NCI-H146 (cell line): ENCODE measurements at regions not wholly inside any gene's neighbourhood (a gene's known extent, or its start where the extent isn't known, plus 50 kb on each side); places are given as distances from the start of the nearest gene placed in this dataset.
"Not testable (repeated sequence)": the region's sequence is repeated elsewhere in the genome, so short reads cannot be mapped to it uniquely, and the experiment has no call there.

ENCODE experiments used
- DNase-seq: peaks from one replicate; lab custom pipeline; 2025; lab: John Stamatoyannopoulos, UW

GRCh38 chr3:18236726-18237125 lies 188.4 kb downstream of the SATB1 start:
- DNase-seq = no peak

- DNase-seq = peak; percentile 75
Measured at GRCh38 chr3:18234717-18235335, 190.3 kb downstream of the SATB1 start.

GRCh38 chr3:18233987-18234716 lies 191.0 kb downstream of the SATB1 start:
- DNase-seq = no peak

- no peak for DNase-seq
Measured at GRCh38 chr3:18232317-18232716, 192.8 kb downstream of the SATB1 start.

GRCh38 chr3:18228060-18228459 lies 197.1 kb downstream of the SATB1 start:
- no peak for DNase-seq

GRCh38 chr3:18225709-18226108 lies 199.4 kb downstream of the SATB1 start:
- no peak for DNase-seq

GRCh38 chr3:18224426-18224825 lies 200.7 kb downstream of the SATB1 start:
- DNase-seq = no peak

GRCh38 chr3:18223974-18224373 lies 201.2 kb downstream of the SATB1 start:
- DNase-seq = no peak

GRCh38 chr3:18223571-18223970 lies 201.6 kb downstream of the SATB1 start:
- DNase-seq = no peak

GRCh38 chr3:18222686-18223085 lies 202.5 kb downstream of the SATB1 start:
- no peak for DNase-seq

- DNase-seq = no peak
Measured at GRCh38 chr3:18217507-18218174, 207.5 kb downstream of the SATB1 start.

GRCh38 chr3:18216996-18217395 lies 208.1 kb downstream of the SATB1 start:
- no peak for DNase-seq

GRCh38 chr3:18215639-18216038 lies 209.5 kb downstream of the SATB1 start:
- no peak for DNase-seq

GRCh38 chr3:18211116-18211515 lies 214.0 kb downstream of the SATB1 start:
- DNase-seq = no peak

- no peak for DNase-seq
Measured at GRCh38 chr3:18208856-18209255, 216.3 kb downstream of the SATB1 start.

GRCh38 chr3:18208091-18208490 lies 217.0 kb downstream of the SATB1 start:
- no peak for DNase-seq

GRCh38 chr3:18207226-18207625 lies 217.9 kb downstream of the SATB1 start:
- no peak for DNase-seq

GRCh38 chr3:18205701-18206100 lies 219.4 kb downstream of the SATB1 start:
- not testable (repeated sequence) for DNase-seq

- no peak for DNase-seq
Measured at GRCh38 chr3:18201315-18201714, 223.8 kb downstream of the SATB1 start.

- DNase-seq = no peak
Measured at GRCh38 chr3:18199757-18200156, 225.4 kb downstream of the SATB1 start.

- DNase-seq = no peak
Measured at GRCh38 chr3:18195836-18196235, 229.3 kb downstream of the SATB1 start.

GRCh38 chr3:18194431-18194830 lies 230.7 kb downstream of the SATB1 start:
- DNase-seq = no peak

GRCh38 chr3:18190646-18191045 lies 234.5 kb downstream of the SATB1 start:
- no peak for DNase-seq
